Endothelial cell of umbilical vein (primary cell): ENCODE measurements at regions not wholly inside any gene's neighbourhood (a gene's known extent, or its start where the extent isn't known, plus 50 kb on each side); places are given as distances from the start of the nearest gene placed in this dataset.

Experiments
- BruUV-seq: library from RNA; stranded (reverse); fragments of 400-500 nt; replicated peaks from 2 replicates; lab custom pipeline; 2021; lab: Mats Ljungman, UMichigan
- CTCF ChIA-PET: fragments of 300-600, 350-600 bp; sonication (Branson Sonifier 250); formaldehyde crosslinking; loops from one replicate; lab custom pipeline; 2021; ENCODE audit warnings: antibody characterized with exemption, inconsistent platforms; lab: Charles Lee
- POLR2A ChIA-PET: fragments of 300-600, 350-600 bp; sonication (Branson Sonifier 250); formaldehyde crosslinking; loops from one replicate; lab custom pipeline; 2021; ENCODE audit warnings: antibody characterized with exemption, inconsistent platforms; lab: Charles Lee
- DNase-seq: peaks from one replicate; pipeline ENCODE4 v3.0.0-alpha.2; 2011; ENCODE audit warnings: low read depth, low spot score
- FAIRE-seq: peaks from 2 replicates; lab custom pipeline; 2011; peaks lifted over from hg19 to GRCh38; lab: Jason Lieb, UNC
- H2AFZ ChIP-seq: 2 replicates; pipeline ENCODE4 v1.6.0; 2012; ENCODE audit warnings: low read depth, low read length, control low read depth, inconsistent platforms
- H3K27ac ChIP-seq: 2 replicates; pipeline ENCODE4 v1.5.1; 2011; ENCODE audit warnings: low read depth, mild to moderate bottlenecking, control low read depth, low read length, moderate library complexity; ENCODE audit not compliant: insufficient read depth
- H3K27me3 ChIP-seq, 2 experiments: 2 replicates each; pipeline versions ENCODE4 v1.6.0 to v1.6.1; 2011; ENCODE audit warnings: low read length in 2 of 2, mixed read lengths in 1 of 2; ENCODE audit not compliant: control insufficient read depth in 2 of 2, insufficient read depth in 2 of 2
- H3K36me3 ChIP-seq, 2 experiments: 2 replicates in 1 of 2; 3 replicates in 1 of 2; pipeline ENCODE4 v1.5.1; 2011; ENCODE audit warnings: low read length in 2 of 2, mild to moderate bottlenecking in 1 of 2, moderate library complexity in 1 of 2; ENCODE audit not compliant: control insufficient read depth in 2 of 2, insufficient read depth in 2 of 2; ENCODE audit errors: extremely low read depth in 1 of 2
- H3K4me1 ChIP-seq: 3 replicates; pipeline ENCODE4 v1.5.1; 2011; ENCODE audit warnings: mild to moderate bottlenecking, low read length; ENCODE audit not compliant: control insufficient read depth, insufficient read depth; ENCODE audit errors: extremely low read depth
- H3K4me2 ChIP-seq: 2 replicates; pipeline ENCODE4 v1.6.1; 2011; ENCODE audit warnings: low read length, control low read depth, mixed read lengths; ENCODE audit not compliant: insufficient read depth
- H3K4me3 ChIP-seq, 3 experiments: fragments of 200-600 bp in 1 of 3; sonication (generic), shearing (Covaris generic) in 1 of 3; replicated peaks in 1 of 3; 2 replicates each; pipeline ENCODE4 v1.5.1; 2011 to 2016; ENCODE audit warnings: control low read depth in 3 of 3, low read length in 3 of 3, mild to moderate bottlenecking in 2 of 3, inconsistent platforms in 1 of 3, low read depth in 1 of 3, moderate library complexity in 1 of 3; ENCODE audit not compliant: insufficient read depth in 1 of 3
- H3K79me2 ChIP-seq: 2 replicates; pipeline ENCODE4 v1.6.0; 2012; ENCODE audit warnings: low read length, inconsistent platforms; ENCODE audit not compliant: control insufficient read depth, insufficient read depth
- H3K9ac ChIP-seq: replicated peaks from 2 replicates; pipeline ENCODE3; 2011; ENCODE audit warnings: low read length, control low read depth; ENCODE audit not compliant: insufficient read depth; ENCODE audit errors: extremely low read depth
- H3K9me1 ChIP-seq: replicated peaks from 3 replicates; pipeline ENCODE4 v1.6.0; 2011; ENCODE audit warnings: mild to moderate bottlenecking, low read length; ENCODE audit not compliant: control insufficient read depth, insufficient read depth; ENCODE audit errors: extremely low read depth
- H3K9me3 ChIP-seq: replicated peaks from 2 replicates; pipeline ENCODE4 v1.5.1; 2012; ENCODE audit warnings: low read length, inconsistent platforms; ENCODE audit not compliant: control insufficient read depth, insufficient read depth
- H4K20me1 ChIP-seq: replicated peaks from 2 replicates; pipeline ENCODE3; 2011; ENCODE audit warnings: mild to moderate bottlenecking, low read length; ENCODE audit not compliant: control insufficient read depth, insufficient read depth; ENCODE audit errors: extremely low read depth
- CTCF ChIP-seq, 2 donors: IDR thresholded peaks; 1 replicate in 1 of 2; 2 replicates in 1 of 2; pipeline ENCODE4 v1.5.1; 2011; ENCODE audit warnings: low read length in 2 of 2, mild to moderate bottlenecking in 2 of 2, moderate library complexity in 2 of 2, control low read depth in 1 of 2, inconsistent platforms in 1 of 2, low read depth in 1 of 2; ENCODE audit not compliant: insufficient read depth in 1 of 2; ENCODE audit errors: extremely low read depth in 1 of 2
- EZH2 ChIP-seq: IDR thresholded peaks from 2 replicates; pipeline ENCODE4 v1.6.1; 2012; ENCODE audit warnings: borderline replicate concordance, low read depth, mild to moderate bottlenecking, moderate library complexity, low read length, inconsistent platforms; ENCODE audit not compliant: severe bottlenecking
- FOS ChIP-seq: IDR thresholded peaks from 2 replicates; pipeline ENCODE4 v1.6.1; 2011; ENCODE audit warnings: mild to moderate bottlenecking, low read length, moderate library complexity, borderline replicate concordance; ENCODE audit not compliant: insufficient read depth
- GATA2 ChIP-seq: IDR thresholded peaks from 2 replicates; pipeline ENCODE4 v1.7.0; 2011; ENCODE audit warnings: low read depth, mild to moderate bottlenecking, moderate library complexity, mixed read lengths, low read length; ENCODE audit not compliant: insufficient read length, insufficient read depth
- JUN ChIP-seq: IDR thresholded peaks from 2 replicates; pipeline ENCODE4 v1.6.1; 2011; ENCODE audit warnings: borderline replicate concordance, low read depth; ENCODE audit not compliant: insufficient read length, insufficient read depth
- MAX ChIP-seq: IDR thresholded peaks from 2 replicates; pipeline ENCODE4 v1.6.1; 2011; ENCODE audit not compliant: insufficient read depth, insufficient read length
- MYC ChIP-seq: IDR thresholded peaks from one replicate; pipeline ENCODE4 v1.6.1; 2011; ENCODE audit warnings: mild to moderate bottlenecking, low read depth, low read length
- POLR2A ChIP-seq: IDR thresholded peaks from 2 replicates; pipeline ENCODE4 v1.6.1; 2012; ENCODE audit warnings: low read depth, mild to moderate bottlenecking, control low read depth, low read length
- POLR2AphosphoS5 ChIP-seq: IDR thresholded peaks from 2 replicates; pipeline ENCODE4 v1.6.1; 2012; ENCODE audit warnings: low read depth, mild to moderate bottlenecking, control low read depth, low read length, moderate library complexity; ENCODE audit not compliant: insufficient read depth
- dilution Hi-C: fragments of 300-500 bp; cut with MboI; formaldehyde crosslinking; loops from one replicate; pipeline ENCODE4 v1.15.0; 2019; ENCODE audit warnings: low sequenced_read_pairs; ENCODE audit not compliant: extremely low pct_ligation_motif_present
- intact Hi-C: fragments of 100-400 bp; cut with micrococcal nuclease; formaldehyde crosslinking; loops from one replicate; pipeline ENCODE4 v1.10.0; 2022

- no peak for FAIRE-seq
- H2AFZ ChIP-seq = no peak overlapping the region
- no peaks in the 10 kb centered on the region for H3K9me3 ChIP-seq
- H3K9ac ChIP-seq = no peak overlapping the region
- intact Hi-C loops = no loop called here
- ChIA-PET POLR2A (no interaction called here), CTCF (interaction anchor here (1.5 kb wide), 1 partner anchor 8 kb away, joined by 4 read pairs; no protein-coding TSS in a partner anchor)
- BruUV-seq = no TSS peak
- no peak overlapping the region for H3K4me2 ChIP-seq
- H3K4me3 ChIP-seq = no peak overlapping the region
- TF ChIP-seq JUN (no peak), POLR2A (no peak), EZH2 (no peak), CTCF (IDR thresholded peaks at IDR 0.05; ENCODE audit: extremely low read depth in 1 of 2, insufficient read depth in 1 of 2, low read depth in 1 of 2, low read length in 2 of 2) (no peak), GATA2 (no peak), MAX (no peak), MYC (no peak), POLR2AphosphoS5 (no peak), FOS (no peak)
- no peaks in the 10 kb centered on the region for H3K79me2 ChIP-seq
- H3K27me3 ChIP-seq = peaks cover 0 to 10% of the 10 kb centered on the region in 2 experiments
- no peaks in the 10 kb centered on the region for H3K4me1 ChIP-seq
- dilution Hi-C loops = no loop called here
- DNase-seq = no peak
- no peaks in the 10 kb centered on the region for H3K36me3 ChIP-seq
- H3K9me1 ChIP-seq = no peaks in the 10 kb centered on the region
- H3K27ac ChIP-seq = no peak overlapping the region
- H4K20me1 ChIP-seq = no peaks in the 10 kb centered on the region
These were observed 505.6 kb downstream of the RPS24 start for GRCh38 chr10:78539247-78539766.
